Midbrain (tissue), 1 donor: ENCODE measurements at regions not wholly inside any gene's neighbourhood (a gene's known extent, or its start where the extent isn't known, plus 50 kb on each side); places are given as distances from the start of the nearest gene placed in this dataset.

ENCODE experiments used
- DNase-seq: peaks from one replicate; lab custom pipeline; 2025; lab: John Stamatoyannopoulos, UW

GRCh38 chr13:97797553-97797952, 155.9 kb upstream of the IPO5 start:
- no peak for DNase-seq

- DNase-seq = no peak
Measured at GRCh38 chr13:97798171-97798821, 155.2 kb upstream of the IPO5 start.

GRCh38 chr13:97798836-97799235, 154.6 kb upstream of the IPO5 start:
- no peak for DNase-seq

- DNase-seq = no peak
Measured at GRCh38 chr13:97802213-97802612, 151.3 kb upstream of the IPO5 start.

- no peak for DNase-seq
Measured at GRCh38 chr13:97809576-97809975, 143.9 kb upstream of the IPO5 start.

GRCh38 chr13:97810152-97810551, 143.3 kb upstream of the IPO5 start:
- DNase-seq = peak; percentile 30

GRCh38 chr13:97822377-97822776, 131.1 kb upstream of the IPO5 start:
- no peak for DNase-seq

- DNase-seq = no peak
Measured at GRCh38 chr13:97826421-97827012, 127.0 kb upstream of the IPO5 start.

GRCh38 chr13:97834250-97834649, 119.2 kb upstream of the IPO5 start:
- DNase-seq = no peak

- no peak for DNase-seq
Measured at GRCh38 chr13:97843189-97843588, 110.3 kb upstream of the IPO5 start.

- DNase-seq = no peak
Measured at GRCh38 chr13:97844151-97844550, 109.3 kb upstream of the IPO5 start.

GRCh38 chr13:97848886-97849285, 104.6 kb upstream of the IPO5 start:
- DNase-seq = no peak

- DNase-seq = no peak
Measured at GRCh38 chr13:97849305-97849704, 104.2 kb upstream of the IPO5 start.

- no peak for DNase-seq
Measured at GRCh38 chr13:97851269-97851668, 102.2 kb upstream of the IPO5 start.

- DNase-seq = no peak
Measured at GRCh38 chr13:97852181-97852874, 101.1 kb upstream of the IPO5 start.

- no peak for DNase-seq
Measured at GRCh38 chr13:97853550-97853949, 99.9 kb upstream of the IPO5 start.

GRCh38 chr13:97855570-97856303, 97.7 kb upstream of the IPO5 start:
- peak; percentile 82 for DNase-seq

GRCh38 chr13:97856304-97856675, 97.2 kb upstream of the IPO5 start:
- no peak for DNase-seq

GRCh38 chr13:97858161-97858560, 95.3 kb upstream of the IPO5 start:
- no peak for DNase-seq

GRCh38 chr13:97866346-97866745, 87.1 kb upstream of the IPO5 start:
- no peak for DNase-seq

- no peak for DNase-seq
Measured at GRCh38 chr13:97866751-97867150, 86.7 kb upstream of the IPO5 start.

GRCh38 chr13:97873398-97873797, 80.1 kb upstream of the IPO5 start:
- DNase-seq = no peak

- DNase-seq = no peak
Measured at GRCh38 chr13:97875218-97875617, 78.3 kb upstream of the IPO5 start.
